GM23338 (cell line): ENCODE measurements at regions not wholly inside any gene's neighbourhood (a gene's known extent, or its start where the extent isn't known, plus 50 kb on each side); places are given as distances from the start of the nearest gene placed in this dataset.

Source experiments
- ATAC-seq: fragments of 200-7000 bp; cut with Tn5 transposase; 3 replicates; pipeline ENCODE4 v1.9.1; 2020
- DNase-seq: peaks from one replicate; pipeline ENCODE4 v3.0.0-alpha.2; 2015; ENCODE audit warnings: low spot score
- H2AFZ ChIP-seq: fragments of 200-600 bp; sonication (generic); 2 replicates; pipeline ENCODE4 v1.8.0; 2016; ENCODE audit warnings: antibody characterized with exemption, mild to moderate bottlenecking, moderate library complexity
- H3F3A ChIP-seq: fragments of 200-600 bp; sonication (generic); replicated peaks from 2 replicates; pipeline ENCODE4 v1.8.0; 2017; ENCODE audit warnings: antibody characterized with exemption, mixed run types, low read depth
- H3K27ac ChIP-seq: fragments of 200-600 bp; sonication (generic); 2 replicates; pipeline ENCODE4 v1.6.1; 2016; ENCODE audit warnings: low read depth
- H3K27me3 ChIP-seq: fragments of 200-600 bp; sonication (generic); 2 replicates; pipeline ENCODE4 v1.8.0; 2016; ENCODE audit warnings: mild to moderate bottlenecking, mixed run types, moderate library complexity; ENCODE audit not compliant: insufficient read depth
- H3K36me3 ChIP-seq: fragments of 200-600 bp; sonication (generic); 2 replicates; pipeline ENCODE4 v1.8.0; 2016; ENCODE audit warnings: mild to moderate bottlenecking; ENCODE audit not compliant: insufficient read depth
- H3K4me1 ChIP-seq: fragments of 200-600 bp; sonication (generic); 2 replicates; pipeline ENCODE4 v1.8.0; 2016; ENCODE audit warnings: mild to moderate bottlenecking, moderate library complexity; ENCODE audit not compliant: insufficient read depth
- H3K4me2 ChIP-seq: fragments of 200-600 bp; sonication (generic); 2 replicates; pipeline ENCODE4 v1.7.1; 2017; ENCODE audit warnings: mixed run types
- H3K4me3 ChIP-seq: fragments of 200-600 bp; sonication (generic); 2 replicates; pipeline ENCODE4 v1.6.1; 2016; ENCODE audit warnings: mixed run types
- H3K79me2 ChIP-seq: fragments of 200-600 bp; sonication (generic); replicated peaks from 2 replicates; pipeline ENCODE4 v1.8.0; 2017; ENCODE audit warnings: mild to moderate bottlenecking; ENCODE audit not compliant: insufficient read depth
- H3K9me2 ChIP-seq: fragments of 200-600 bp; sonication (generic); 2 replicates; pipeline ENCODE4 v1.8.0; 2017; ENCODE audit not compliant: insufficient read depth
- H4K20me1 ChIP-seq: fragments of 200-600 bp; sonication (generic); replicated peaks from 2 replicates; pipeline ENCODE4 v1.8.0; 2017; ENCODE audit warnings: mild to moderate bottlenecking; ENCODE audit not compliant: insufficient read depth
- H3K27ac Mint-ChIP-seq: 2 replicates; pipeline ENCODE4 v1.8.0; 2020; ENCODE audit warnings: inconsistent platforms, mild to moderate bottlenecking, moderate library complexity, mixed read lengths
- H3K27me3 Mint-ChIP-seq: 3 replicates; pipeline ENCODE4 v1.8.0; 2022; ENCODE audit warnings: low read depth, mild to moderate bottlenecking, moderate library complexity, mixed read lengths, inconsistent platforms; ENCODE audit not compliant: insufficient read depth, poor library complexity
- H3K36me3 Mint-ChIP-seq: 3 replicates; pipeline ENCODE4 v1.8.0; 2021; ENCODE audit warnings: low read depth, mild to moderate bottlenecking, inconsistent platforms, moderate library complexity, mixed read lengths
- H3K4me1 Mint-ChIP-seq: 3 replicates; pipeline ENCODE4 v1.8.0; 2020; ENCODE audit warnings: mild to moderate bottlenecking, inconsistent platforms, mixed read lengths
- H3K4me3 Mint-ChIP-seq: 3 replicates; pipeline ENCODE4 v1.8.0; 2021; ENCODE audit warnings: moderate library complexity, mild to moderate bottlenecking, inconsistent platforms, mixed read lengths
- H3K9me3 Mint-ChIP-seq: 3 replicates; pipeline ENCODE4 v1.8.0; 2020; ENCODE audit warnings: moderate library complexity, mild to moderate bottlenecking, inconsistent platforms, mixed read lengths
- CREB1 ChIP-seq: fragments of 250-450 bp; sonication (Bioruptor Pico); IDR thresholded peaks from 2 replicates; pipeline ENCODE4 v1.5.0; 2020; ENCODE audit warnings: low read depth, mild to moderate bottlenecking, moderate library complexity
- EZH2phosphoT487 ChIP-seq: fragments of 200-600 bp; sonication (generic); IDR thresholded peaks from one replicate; pipeline ENCODE4 v1.8.1; 2018; ENCODE audit warnings: antibody characterized with exemption; ENCODE audit not compliant: unreplicated experiment
- NANOG ChIP-seq: IDR thresholded peaks from 2 replicates; pipeline ENCODE4 v1.6.1; 2016; ENCODE audit warnings: antibody characterized with exemption, borderline replicate concordance
- STAT1 ChIP-seq: IDR thresholded peaks from one replicate; pipeline ENCODE4 v1.6.1; 2016; ENCODE audit warnings: antibody characterized with exemption; ENCODE audit not compliant: unreplicated experiment
- ZNF331 ChIP-seq: fragments of 250-450 bp; sonication (Bioruptor Pico); IDR thresholded peaks from 2 replicates; pipeline ENCODE4 v1.5.0; 2020; ENCODE audit warnings: low read depth, mild to moderate bottlenecking, moderate library complexity
- ZNF462 ChIP-seq: fragments of 250-450 bp; sonication (Bioruptor Pico); IDR thresholded peaks from 2 replicates; pipeline ENCODE4 v1.5.0; 2020; ENCODE audit warnings: mild to moderate bottlenecking, moderate library complexity
- TF ChIP-seq, protein P1 (sequence below): IDR thresholded peaks from 2 replicates; pipeline ENCODE4 v1.6.1; 2016; ENCODE audit warnings: antibody characterized with exemption

DNA sequence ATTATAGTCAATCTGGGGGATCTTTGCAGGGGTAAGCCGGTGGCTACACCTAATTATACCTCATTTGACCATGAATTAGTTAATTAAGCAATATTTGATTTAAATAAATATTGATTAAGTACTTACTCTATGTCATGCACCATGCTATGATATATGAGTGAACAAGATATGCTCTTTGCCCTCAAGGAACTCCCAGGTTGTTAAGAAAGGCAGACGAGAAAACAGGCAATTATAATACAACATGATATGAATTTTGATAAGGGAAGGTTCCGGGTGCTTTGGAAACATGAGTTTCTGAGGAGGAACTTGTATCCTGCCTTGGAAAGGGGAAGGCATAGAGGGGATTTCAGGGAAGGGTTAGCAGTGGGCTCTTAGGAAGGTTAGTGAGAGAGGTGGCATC, 412.9 kb downstream of the WDR72 start:
- ATAC-seq (no peak), DNase-seq (no peak)
- H3K27me3 Mint-ChIP-seq = peaks cover 6% of the 10 kb centered on the region
- H3K9me2 ChIP-seq = no peaks in the 10 kb centered on the region
- H2AFZ ChIP-seq = no peak overlapping the region
- no peak overlapping the region for H3K4me3 ChIP-seq
- H3K36me3 ChIP-seq = peaks cover 10% of the 10 kb centered on the region; the same call in 1 of the 2 replicates
- no peak overlapping the region for H3K4me3 Mint-ChIP-seq
- no peaks in the 10 kb centered on the region for H3K36me3 Mint-ChIP-seq
- no peak overlapping the region for H3K27ac Mint-ChIP-seq
- H3K27me3 ChIP-seq = no peaks in the 10 kb centered on the region
- no peaks in the 10 kb centered on the region for H3K4me1 ChIP-seq
- H3K9me3 Mint-ChIP-seq = no peaks in the 10 kb centered on the region
- no peaks in the 10 kb centered on the region for H4K20me1 ChIP-seq
- H3F3A ChIP-seq = no peaks in the 10 kb centered on the region
- H3K27ac ChIP-seq = no peak overlapping the region
- H3K4me1 Mint-ChIP-seq = peaks cover 3% of the 10 kb centered on the region; the same call in 1 of the 3 replicates
- TF ChIP-seq CREB1 (CRISPR knock-in tag) = no peak
- TF ChIP-seq NANOG = no peak
- no peak for TF ChIP-seq ZNF331 (CRISPR knock-in tag)
- no peak for TF ChIP-seq EZH2phosphoT487
- TF ChIP-seq, protein P1, sequence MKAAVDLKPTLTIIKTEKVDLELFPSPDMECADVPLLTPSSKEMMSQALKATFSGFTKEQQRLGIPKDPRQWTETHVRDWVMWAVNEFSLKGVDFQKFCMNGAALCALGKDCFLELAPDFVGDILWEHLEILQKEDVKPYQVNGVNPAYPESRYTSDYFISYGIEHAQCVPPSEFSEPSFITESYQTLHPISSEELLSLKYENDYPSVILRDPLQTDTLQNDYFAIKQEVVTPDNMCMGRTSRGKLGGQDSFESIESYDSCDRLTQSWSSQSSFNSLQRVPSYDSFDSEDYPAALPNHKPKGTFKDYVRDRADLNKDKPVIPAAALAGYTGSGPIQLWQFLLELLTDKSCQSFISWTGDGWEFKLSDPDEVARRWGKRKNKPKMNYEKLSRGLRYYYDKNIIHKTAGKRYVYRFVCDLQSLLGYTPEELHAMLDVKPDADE = no peak
- no peak for TF ChIP-seq STAT1
- no peak for TF ChIP-seq ZNF462 (CRISPR knock-in tag)
- no peaks in the 10 kb centered on the region for H3K79me2 ChIP-seq
- H3K4me2 ChIP-seq = no peak overlapping the region
